Endothelial cell of umbilical vein (primary cell): ENCODE measurements at regions not wholly inside any gene's neighbourhood (a gene's known extent, or its start where the extent isn't known, plus 50 kb on each side); places are given as distances from the start of the nearest gene placed in this dataset.

Experiments used
- BruUV-seq: library from RNA; stranded (reverse); fragments of 400-500 nt; replicated peaks from 2 replicates; lab custom pipeline; 2021; lab: Mats Ljungman, UMichigan
- CTCF ChIA-PET: fragments of 300-600, 350-600 bp; sonication (Branson Sonifier 250); formaldehyde crosslinking; loops from one replicate; lab custom pipeline; 2021; ENCODE audit warnings: antibody characterized with exemption, inconsistent platforms; lab: Charles Lee
- POLR2A ChIA-PET: fragments of 300-600, 350-600 bp; sonication (Branson Sonifier 250); formaldehyde crosslinking; loops from one replicate; lab custom pipeline; 2021; ENCODE audit warnings: antibody characterized with exemption, inconsistent platforms; lab: Charles Lee
- DNase-seq: peaks from one replicate; pipeline ENCODE4 v3.0.0-alpha.2; 2011; ENCODE audit warnings: low read depth, low spot score
- FAIRE-seq: peaks from 2 replicates; lab custom pipeline; 2011; peaks lifted over from hg19 to GRCh38; lab: Jason Lieb, UNC
- H2AFZ ChIP-seq: 2 replicates; pipeline ENCODE4 v1.6.0; 2012; ENCODE audit warnings: low read depth, low read length, control low read depth, inconsistent platforms
- H3K27ac ChIP-seq: 2 replicates; pipeline ENCODE4 v1.5.1; 2011; ENCODE audit warnings: low read depth, mild to moderate bottlenecking, control low read depth, low read length, moderate library complexity; ENCODE audit not compliant: insufficient read depth
- H3K27me3 ChIP-seq, 2 experiments: 2 replicates each; pipeline versions ENCODE4 v1.6.0 to v1.6.1; 2011; ENCODE audit warnings: low read length in 2 of 2, mixed read lengths in 1 of 2; ENCODE audit not compliant: control insufficient read depth in 2 of 2, insufficient read depth in 2 of 2
- H3K36me3 ChIP-seq, 2 experiments: 2 replicates in 1 of 2; 3 replicates in 1 of 2; pipeline ENCODE4 v1.5.1; 2011; ENCODE audit warnings: low read length in 2 of 2, mild to moderate bottlenecking in 1 of 2, moderate library complexity in 1 of 2; ENCODE audit not compliant: control insufficient read depth in 2 of 2, insufficient read depth in 2 of 2; ENCODE audit errors: extremely low read depth in 1 of 2
- H3K4me1 ChIP-seq: 3 replicates; pipeline ENCODE4 v1.5.1; 2011; ENCODE audit warnings: mild to moderate bottlenecking, low read length; ENCODE audit not compliant: control insufficient read depth, insufficient read depth; ENCODE audit errors: extremely low read depth
- H3K4me2 ChIP-seq: 2 replicates; pipeline ENCODE4 v1.6.1; 2011; ENCODE audit warnings: low read length, control low read depth, mixed read lengths; ENCODE audit not compliant: insufficient read depth
- H3K4me3 ChIP-seq, 3 experiments: fragments of 200-600 bp in 1 of 3; sonication (generic), shearing (Covaris generic) in 1 of 3; replicated peaks in 1 of 3; 2 replicates each; pipeline ENCODE4 v1.5.1; 2011 to 2016; ENCODE audit warnings: control low read depth in 3 of 3, low read length in 3 of 3, mild to moderate bottlenecking in 2 of 3, inconsistent platforms in 1 of 3, low read depth in 1 of 3, moderate library complexity in 1 of 3; ENCODE audit not compliant: insufficient read depth in 1 of 3
- H3K79me2 ChIP-seq: 2 replicates; pipeline ENCODE4 v1.6.0; 2012; ENCODE audit warnings: low read length, inconsistent platforms; ENCODE audit not compliant: control insufficient read depth, insufficient read depth
- H3K9ac ChIP-seq: replicated peaks from 2 replicates; pipeline ENCODE3; 2011; ENCODE audit warnings: low read length, control low read depth; ENCODE audit not compliant: insufficient read depth; ENCODE audit errors: extremely low read depth
- H3K9me1 ChIP-seq: replicated peaks from 3 replicates; pipeline ENCODE4 v1.6.0; 2011; ENCODE audit warnings: mild to moderate bottlenecking, low read length; ENCODE audit not compliant: control insufficient read depth, insufficient read depth; ENCODE audit errors: extremely low read depth
- H3K9me3 ChIP-seq: replicated peaks from 2 replicates; pipeline ENCODE4 v1.5.1; 2012; ENCODE audit warnings: low read length, inconsistent platforms; ENCODE audit not compliant: control insufficient read depth, insufficient read depth
- H4K20me1 ChIP-seq: replicated peaks from 2 replicates; pipeline ENCODE3; 2011; ENCODE audit warnings: mild to moderate bottlenecking, low read length; ENCODE audit not compliant: control insufficient read depth, insufficient read depth; ENCODE audit errors: extremely low read depth
- EZH2 ChIP-seq: IDR thresholded peaks from 2 replicates; pipeline ENCODE4 v1.6.1; 2012; ENCODE audit warnings: borderline replicate concordance, low read depth, mild to moderate bottlenecking, moderate library complexity, low read length, inconsistent platforms; ENCODE audit not compliant: severe bottlenecking
- FOS ChIP-seq: IDR thresholded peaks from 2 replicates; pipeline ENCODE4 v1.6.1; 2011; ENCODE audit warnings: mild to moderate bottlenecking, low read length, moderate library complexity, borderline replicate concordance; ENCODE audit not compliant: insufficient read depth
- GATA2 ChIP-seq: IDR thresholded peaks from 2 replicates; pipeline ENCODE4 v1.7.0; 2011; ENCODE audit warnings: low read depth, mild to moderate bottlenecking, moderate library complexity, mixed read lengths, low read length; ENCODE audit not compliant: insufficient read length, insufficient read depth
- JUN ChIP-seq: IDR thresholded peaks from 2 replicates; pipeline ENCODE4 v1.6.1; 2011; ENCODE audit warnings: borderline replicate concordance, low read depth; ENCODE audit not compliant: insufficient read length, insufficient read depth
- MYC ChIP-seq: IDR thresholded peaks from one replicate; pipeline ENCODE4 v1.6.1; 2011; ENCODE audit warnings: mild to moderate bottlenecking, low read depth, low read length
- POLR2A ChIP-seq: IDR thresholded peaks from 2 replicates; pipeline ENCODE4 v1.6.1; 2012; ENCODE audit warnings: low read depth, mild to moderate bottlenecking, control low read depth, low read length
- POLR2AphosphoS5 ChIP-seq: IDR thresholded peaks from 2 replicates; pipeline ENCODE4 v1.6.1; 2012; ENCODE audit warnings: low read depth, mild to moderate bottlenecking, control low read depth, low read length, moderate library complexity; ENCODE audit not compliant: insufficient read depth
- dilution Hi-C: fragments of 300-500 bp; cut with MboI; formaldehyde crosslinking; loops from one replicate; pipeline ENCODE4 v1.15.0; 2019; ENCODE audit warnings: low sequenced_read_pairs; ENCODE audit not compliant: extremely low pct_ligation_motif_present
- intact Hi-C: fragments of 100-400 bp; cut with micrococcal nuclease; formaldehyde crosslinking; loops from one replicate; pipeline ENCODE4 v1.10.0; 2022
- TF ChIP-seq, protein P1 (sequence below): IDR thresholded peaks from 2 replicates; pipeline ENCODE4 v1.6.1; 2011; ENCODE audit not compliant: insufficient read depth, insufficient read length
- TF ChIP-seq, protein P2 (sequence below), 2 donors: IDR thresholded peaks; 1 replicate in 1 of 2; 2 replicates in 1 of 2; pipeline ENCODE4 v1.5.1; 2011; ENCODE audit warnings: low read length in 2 of 2, mild to moderate bottlenecking in 2 of 2, moderate library complexity in 2 of 2, control low read depth in 1 of 2, inconsistent platforms in 1 of 2, low read depth in 1 of 2; ENCODE audit not compliant: insufficient read depth in 1 of 2; ENCODE audit errors: extremely low read depth in 1 of 2

DNA sequence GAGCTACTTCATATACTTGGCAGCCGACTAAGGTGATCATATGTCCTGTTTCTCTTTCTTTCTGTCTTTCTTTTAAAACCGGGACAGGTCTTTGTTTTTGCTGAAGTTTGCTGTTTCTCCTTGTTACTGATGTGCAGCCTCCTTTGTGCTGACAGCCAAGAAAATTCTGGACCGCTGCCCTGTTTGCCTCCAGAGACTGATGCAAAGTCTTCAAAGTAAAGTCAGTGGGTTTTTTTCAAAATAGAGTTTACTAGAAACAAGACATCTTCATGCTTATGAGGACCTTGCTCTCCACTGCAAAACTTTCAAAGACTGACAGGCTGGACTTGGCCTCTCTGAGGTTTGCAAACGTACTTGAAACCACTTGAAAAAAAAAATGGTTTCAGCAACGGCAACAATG is 510.5 kb upstream of the MAP3K7 start:
- Histone ChIP-seq H3K27me3 (no peaks in the 10 kb centered on the region), H3K4me2 (no peak overlapping the region), H3K9me1 (no peaks in the 10 kb centered on the region), H3K9me3 (no peaks in the 10 kb centered on the region), H3K9ac (no peak overlapping the region), H3K36me3 (no peaks in the 10 kb centered on the region), H4K20me1 (no peaks in the 10 kb centered on the region), H2AFZ (no peak overlapping the region), H3K79me2 (no peaks in the 10 kb centered on the region), H3K27ac (no peak overlapping the region), H3K4me3 (no peak overlapping the region), H3K4me1 (no peaks in the 10 kb centered on the region)
- BruUV-seq = no TSS peak
- TF ChIP-seq MYC = no peak
- TF ChIP-seq, protein P1, sequence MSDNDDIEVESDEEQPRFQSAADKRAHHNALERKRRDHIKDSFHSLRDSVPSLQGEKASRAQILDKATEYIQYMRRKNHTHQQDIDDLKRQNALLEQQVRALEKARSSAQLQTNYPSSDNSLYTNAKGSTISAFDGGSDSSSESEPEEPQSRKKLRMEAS = no peak
- TF ChIP-seq FOS = no peak
- TF ChIP-seq EZH2 = no peak
- TF ChIP-seq, protein P2, sequence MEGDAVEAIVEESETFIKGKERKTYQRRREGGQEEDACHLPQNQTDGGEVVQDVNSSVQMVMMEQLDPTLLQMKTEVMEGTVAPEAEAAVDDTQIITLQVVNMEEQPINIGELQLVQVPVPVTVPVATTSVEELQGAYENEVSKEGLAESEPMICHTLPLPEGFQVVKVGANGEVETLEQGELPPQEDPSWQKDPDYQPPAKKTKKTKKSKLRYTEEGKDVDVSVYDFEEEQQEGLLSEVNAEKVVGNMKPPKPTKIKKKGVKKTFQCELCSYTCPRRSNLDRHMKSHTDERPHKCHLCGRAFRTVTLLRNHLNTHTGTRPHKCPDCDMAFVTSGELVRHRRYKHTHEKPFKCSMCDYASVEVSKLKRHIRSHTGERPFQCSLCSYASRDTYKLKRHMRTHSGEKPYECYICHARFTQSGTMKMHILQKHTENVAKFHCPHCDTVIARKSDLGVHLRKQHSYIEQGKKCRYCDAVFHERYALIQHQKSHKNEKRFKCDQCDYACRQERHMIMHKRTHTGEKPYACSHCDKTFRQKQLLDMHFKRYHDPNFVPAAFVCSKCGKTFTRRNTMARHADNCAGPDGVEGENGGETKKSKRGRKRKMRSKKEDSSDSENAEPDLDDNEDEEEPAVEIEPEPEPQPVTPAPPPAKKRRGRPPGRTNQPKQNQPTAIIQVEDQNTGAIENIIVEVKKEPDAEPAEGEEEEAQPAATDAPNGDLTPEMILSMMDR (IDR thresholded peaks at IDR 0.05; ENCODE audit: extremely low read depth in 1 of 2, insufficient read depth in 1 of 2, low read depth in 1 of 2, low read length in 2 of 2) = no peak
- TF ChIP-seq POLR2AphosphoS5 = no peak
- TF ChIP-seq POLR2A = no peak
- TF ChIP-seq GATA2 = no peak
- TF ChIP-seq JUN = no peak
- no peak for DNase-seq
- FAIRE-seq = no peak
- dilution Hi-C loops = no loop called here
- ChIA-PET CTCF (interaction anchor here (0.9 kb wide), 1 partner anchor 10 kb away, joined by 3 read pairs; no protein-coding TSS in a partner anchor), POLR2A (no interaction called here)
- intact Hi-C loops = no loop called here
